Activated naive CD8-positive, alpha-beta T cell (primary cell): ENCODE measurements at regions not wholly inside any gene's neighbourhood (a gene's known extent, or its start where the extent isn't known, plus 50 kb on each side); places are given as distances from the start of the nearest gene placed in this dataset.
"Not testable (repeated sequence)": the region's sequence is repeated elsewhere in the genome, so short reads cannot be mapped to it uniquely, and the experiment has no call there.

ENCODE experiments used
- H3K27ac Mint-ChIP-seq: one replicate; pipeline ENCODE4 v1.8.0; 2021; ENCODE audit warnings: mixed read lengths
- H3K27me3 Mint-ChIP-seq: one replicate; pipeline ENCODE4 v1.8.0; 2021; ENCODE audit warnings: mixed read lengths
- H3K36me3 Mint-ChIP-seq: one replicate; pipeline ENCODE4 v1.8.0; 2021; ENCODE audit warnings: mixed read lengths
- H3K4me1 Mint-ChIP-seq: one replicate; pipeline ENCODE4 v1.8.0; 2021; ENCODE audit warnings: low read depth, mixed read lengths
- H3K4me3 Mint-ChIP-seq: one replicate; pipeline ENCODE4 v1.8.0; 2021; ENCODE audit warnings: mild to moderate bottlenecking, mixed read lengths
- H3K9me3 Mint-ChIP-seq: one replicate; pipeline ENCODE4 v1.8.0; 2021; ENCODE audit warnings: low read depth, mixed read lengths

GRCh38 chr11:116375221-116375620 is 397.6 kb downstream of the BUD13 start:
- peaks cover 8% of the 10 kb centered on the region for H3K9me3 Mint-ChIP-seq
- no peaks in the 10 kb centered on the region for H3K36me3 Mint-ChIP-seq
- H3K27ac Mint-ChIP-seq, result no peak overlapping the region
- no peak overlapping the region for H3K4me3 Mint-ChIP-seq
- peaks cover 22% of the 10 kb centered on the region for H3K27me3 Mint-ChIP-seq
- no peaks in the 10 kb centered on the region for H3K4me1 Mint-ChIP-seq

GRCh38 chr11:116374085-116374484 is 398.7 kb downstream of the BUD13 start:
- Mint-ChIP-seq H3K36me3 (no peaks in the 10 kb centered on the region), H3K9me3 (no peaks in the 10 kb centered on the region), H3K27me3 (peaks cover 18% of the 10 kb centered on the region), H3K4me1 (no peaks in the 10 kb centered on the region), H3K27ac (no peak overlapping the region), H3K4me3 (no peak overlapping the region)

- peaks cover 18% of the 10 kb centered on the region for H3K27me3 Mint-ChIP-seq
- H3K27ac Mint-ChIP-seq, result no peak overlapping the region
- H3K4me3 Mint-ChIP-seq, result no peak overlapping the region
- H3K9me3 Mint-ChIP-seq, result no peaks in the 10 kb centered on the region
- no peaks in the 10 kb centered on the region for H3K36me3 Mint-ChIP-seq
- no peaks in the 10 kb centered on the region for H3K4me1 Mint-ChIP-seq
Observed at GRCh38 chr11:116373104-116373944, 399.5 kb downstream of the BUD13 start.

DNA sequence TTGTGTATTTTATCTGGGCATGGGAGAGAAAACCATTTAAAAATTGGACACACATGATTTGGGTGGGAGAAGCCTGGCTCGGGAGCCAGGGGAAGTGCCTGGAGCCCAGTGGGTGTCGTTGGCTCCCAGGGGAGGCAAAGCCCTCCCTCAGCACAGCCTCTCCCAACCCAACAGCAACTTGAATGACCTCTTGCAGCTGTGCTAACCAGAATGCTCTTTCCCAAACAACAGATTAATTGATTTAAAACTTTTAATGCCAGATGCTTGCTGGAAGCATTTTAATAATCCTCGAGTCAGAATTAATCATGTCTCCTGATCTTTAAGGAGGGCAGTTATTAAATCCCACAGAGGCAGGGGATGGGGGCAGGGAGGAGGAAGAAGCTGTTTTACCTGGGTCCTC is 401.6 kb downstream of the BUD13 start:
- H3K27me3 Mint-ChIP-seq, result peaks cover 13% of the 10 kb centered on the region
- no peaks in the 10 kb centered on the region for H3K4me1 Mint-ChIP-seq
- H3K27ac Mint-ChIP-seq, result no peak overlapping the region
- H3K36me3 Mint-ChIP-seq, result no peaks in the 10 kb centered on the region
- H3K4me3 Mint-ChIP-seq, result no peak overlapping the region
- no peaks in the 10 kb centered on the region for H3K9me3 Mint-ChIP-seq

GRCh38 chr11:116368784-116369183 is 404.0 kb downstream of the BUD13 start:
- H3K36me3 Mint-ChIP-seq, result no peaks in the 10 kb centered on the region
- H3K9me3 Mint-ChIP-seq, result no peaks in the 10 kb centered on the region
- no peaks in the 10 kb centered on the region for H3K4me1 Mint-ChIP-seq
- H3K27me3 Mint-ChIP-seq, result peaks cover 10% of the 10 kb centered on the region
- H3K27ac Mint-ChIP-seq, result no peak overlapping the region
- H3K4me3 Mint-ChIP-seq, result no peak overlapping the region

- Mint-ChIP-seq H3K4me1 (no peaks in the 10 kb centered on the region), H3K27ac (no peak overlapping the region), H3K9me3 (no peaks in the 10 kb centered on the region), H3K4me3 (no peak overlapping the region), H3K36me3 (no peaks in the 10 kb centered on the region), H3K27me3 (peaks cover 8% of the 10 kb centered on the region)
Observed at GRCh38 chr11:116366980-116367645, 405.7 kb downstream of the BUD13 start.

- no peak overlapping the region for H3K4me3 Mint-ChIP-seq
- no peaks in the 10 kb centered on the region for H3K36me3 Mint-ChIP-seq
Observed at GRCh38 chr11:116366451-116366850, 406.3 kb downstream of the BUD13 start.

GRCh38 chr11:116364925-116365324 is 407.9 kb downstream of the BUD13 start:
- not testable (repeated sequence) for H3K4me1 Mint-ChIP-seq, H3K36me3 Mint-ChIP-seq, H3K4me3 Mint-ChIP-seq, H3K9me3 Mint-ChIP-seq, H3K27ac Mint-ChIP-seq, H3K27me3 Mint-ChIP-seq

More at GRCh38 chr11:116366451-116366850, 406.3 kb downstream of the BUD13 start:
- Mint-ChIP-seq H3K4me1 (no peaks in the 10 kb centered on the region), H3K27ac (no peak overlapping the region), H3K27me3 (peaks cover 4% of the 10 kb centered on the region), H3K9me3 (no peaks in the 10 kb centered on the region)

- Mint-ChIP-seq H3K4me1 (no peaks in the 10 kb centered on the region), H3K36me3 (no peaks in the 10 kb centered on the region), H3K9me3 (no peaks in the 10 kb centered on the region), H3K27ac (no peak overlapping the region), H3K27me3 (peaks cover 11% of the 10 kb centered on the region), H3K4me3 (no peak overlapping the region)
Observed at GRCh38 chr11:116364348-116364747, 408.4 kb downstream of the BUD13 start.

DNA sequence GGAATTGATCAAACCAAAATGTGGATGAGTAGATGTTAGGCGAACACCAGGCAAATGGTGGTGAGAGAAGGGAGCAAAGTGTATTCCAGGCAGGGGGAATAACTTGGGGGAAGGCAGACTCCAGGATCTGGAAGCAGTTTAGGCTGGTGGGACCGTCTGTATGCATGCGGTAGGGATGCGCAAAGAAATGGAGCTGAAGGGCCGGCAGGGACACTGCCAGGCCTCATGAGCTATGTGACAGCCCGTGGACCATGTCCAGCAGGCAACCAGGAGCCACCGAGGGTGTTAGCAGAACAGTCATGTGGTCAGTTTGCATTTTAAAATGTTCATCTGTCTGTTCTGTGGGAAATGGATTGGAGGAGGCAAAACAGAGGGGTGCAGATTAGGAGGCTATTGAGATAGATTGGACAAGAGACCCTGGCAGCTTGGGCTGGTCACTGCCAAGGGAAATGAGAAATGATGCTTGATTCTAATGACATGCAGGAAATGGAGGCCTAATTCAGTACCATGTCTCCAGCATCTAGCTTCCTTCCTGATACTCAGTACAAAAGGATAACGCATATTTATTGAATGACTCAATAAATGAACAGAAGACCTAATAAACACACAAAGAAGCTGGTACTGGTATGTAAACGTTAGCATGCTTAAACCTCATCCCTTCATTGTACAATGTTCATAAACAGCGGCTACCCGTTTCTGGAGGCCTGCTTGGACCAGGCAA is 412.4 kb downstream of the BUD13 start:
- peaks cover 14% of the 10 kb centered on the region for H3K27me3 Mint-ChIP-seq
- no peak overlapping the region for H3K27ac Mint-ChIP-seq
- H3K36me3 Mint-ChIP-seq, result no peaks in the 10 kb centered on the region
- H3K9me3 Mint-ChIP-seq, result no peaks in the 10 kb centered on the region
- no peaks in the 10 kb centered on the region for H3K4me1 Mint-ChIP-seq
- no peak overlapping the region for H3K4me3 Mint-ChIP-seq

GRCh38 chr11:116357784-116358544 is 414.8 kb downstream of the BUD13 start:
- Mint-ChIP-seq H3K27ac (no peak overlapping the region), H3K9me3 (no peaks in the 10 kb centered on the region), H3K4me3 (no peak overlapping the region), H3K27me3 (peaks cover 13% of the 10 kb centered on the region), H3K36me3 (no peaks in the 10 kb centered on the region), H3K4me1 (no peaks in the 10 kb centered on the region)

- Mint-ChIP-seq H3K27ac (no peak overlapping the region), H3K36me3 (no peaks in the 10 kb centered on the region), H3K9me3 (no peaks in the 10 kb centered on the region), H3K4me1 (no peaks in the 10 kb centered on the region), H3K27me3 (peaks cover 13% of the 10 kb centered on the region), H3K4me3 (no peak overlapping the region)
Observed at GRCh38 chr11:116356451-116356850, 416.3 kb downstream of the BUD13 start.

- H3K4me1 Mint-ChIP-seq, result no peaks in the 10 kb centered on the region
- no peaks in the 10 kb centered on the region for H3K36me3 Mint-ChIP-seq
Observed at GRCh38 chr11:116355104-116355503, 417.7 kb downstream of the BUD13 start.

GRCh38 chr11:116353589-116353988 is 419.2 kb downstream of the BUD13 start:
- Mint-ChIP-seq H3K36me3 (no peaks in the 10 kb centered on the region), H3K9me3 (no peaks in the 10 kb centered on the region), H3K27me3 (peaks cover 7% of the 10 kb centered on the region), H3K27ac (no peak overlapping the region), H3K4me3 (no peak overlapping the region), H3K4me1 (no peaks in the 10 kb centered on the region)

More at GRCh38 chr11:116355104-116355503, 417.7 kb downstream of the BUD13 start:
- no peaks in the 10 kb centered on the region for H3K9me3 Mint-ChIP-seq
- H3K27me3 Mint-ChIP-seq, result peaks cover 11% of the 10 kb centered on the region
- H3K4me3 Mint-ChIP-seq, result no peak overlapping the region
- no peak overlapping the region for H3K27ac Mint-ChIP-seq
